CD14-positive monocyte (primary cell): ENCODE measurements at regions not wholly inside any gene's neighbourhood (a gene's known extent, or its start where the extent isn't known, plus 50 kb on each side); places are given as distances from the start of the nearest gene placed in this dataset.

Source experiments
- DNase-seq, 3 donors: peaks; one replicate each; pipeline ENCODE4 v3.0.0-alpha.2; 2011 to 2022
- H2AFZ ChIP-seq: 2 replicates; pipeline ENCODE4 v1.6.0; 2012; ENCODE audit warnings: mild to moderate bottlenecking, low read depth, low read length, inconsistent platforms; ENCODE audit not compliant: insufficient read depth, poor library complexity, severe bottlenecking
- H3K27ac ChIP-seq, 2 donors: 1 replicate in 1 of 2; 2 replicates in 1 of 2; pipeline ENCODE4 v1.5.1; 2012 to 2013; ENCODE audit warnings: low read length in 2 of 2, control low read depth in 1 of 2, inconsistent platforms in 1 of 2, low read depth in 1 of 2, mild to moderate bottlenecking in 1 of 2
- H3K27me3 ChIP-seq, 2 donors: one replicate each; pipeline versions ENCODE4 v1.6.0 to v1.6.1; 2011 to 2013; ENCODE audit warnings: low read length in 2 of 2; ENCODE audit not compliant: control insufficient read depth in 2 of 2, insufficient read depth in 2 of 2
- H3K36me3 ChIP-seq, 2 donors: replicated peaks in 1 of 2; 1 replicate in 1 of 2; 2 replicates in 1 of 2; pipeline versions ENCODE4 v1.5.1 to v1.6.1; 2012 to 2013; ENCODE audit warnings: low read length in 2 of 2, control low read depth in 1 of 2, inconsistent platforms in 1 of 2, mild to moderate bottlenecking in 1 of 2; ENCODE audit not compliant: insufficient read depth in 2 of 2, control insufficient read depth in 1 of 2
- H3K4me1 ChIP-seq, 2 donors: 1 replicate in 1 of 2; 2 replicates in 1 of 2; pipeline versions ENCODE4 v1.5.1 to v1.6.1; 2012 to 2013; ENCODE audit warnings: low read length in 2 of 2, control low read depth in 1 of 2, inconsistent platforms in 1 of 2, mild to moderate bottlenecking in 1 of 2, moderate library complexity in 1 of 2; ENCODE audit not compliant: insufficient read depth in 2 of 2, control insufficient read depth in 1 of 2
- H3K4me2 ChIP-seq: replicated peaks from 2 replicates; pipeline ENCODE3; 2012; ENCODE audit warnings: low read length, moderate library complexity, mild to moderate bottlenecking; ENCODE audit not compliant: poor library complexity, severe bottlenecking; ENCODE audit errors: extremely low read depth
- H3K4me3 ChIP-seq, 3 experiments: fragments of 200-600 bp in 1 of 3; sonication (generic) in 1 of 3; replicated peaks in 1 of 3; 1 replicate in 2 of 3; 2 replicates in 1 of 3; pipeline ENCODE4 v1.5.1; 2011 to 2013; ENCODE audit warnings: low read length in 3 of 3, mild to moderate bottlenecking in 3 of 3, control low read depth in 2 of 3, low read depth in 2 of 3, inconsistent platforms in 1 of 3, moderate library complexity in 1 of 3
- H3K79me2 ChIP-seq: 2 replicates; pipeline ENCODE4 v1.6.0; 2012; ENCODE audit warnings: mild to moderate bottlenecking, control low read depth, inconsistent platforms, low read length, moderate library complexity; ENCODE audit not compliant: insufficient read depth
- H3K9ac ChIP-seq: 2 replicates; pipeline ENCODE4 v1.6.0; 2017; ENCODE audit warnings: low read length, mild to moderate bottlenecking; ENCODE audit not compliant: insufficient read depth, poor library complexity, severe bottlenecking
- H3K9me3 ChIP-seq, 2 donors: replicated peaks in 1 of 2; 1 replicate in 1 of 2; 2 replicates in 1 of 2; pipeline versions ENCODE4 v1.5.1 to v1.6.1; 2012 to 2013; ENCODE audit warnings: low read length in 2 of 2, control low read depth in 1 of 2; ENCODE audit not compliant: control insufficient read depth in 1 of 2, insufficient read depth in 1 of 2
- H4K20me1 ChIP-seq: 2 replicates; pipeline ENCODE4 v1.6.0; 2012; ENCODE audit warnings: mild to moderate bottlenecking, low read length, control low read depth, moderate library complexity; ENCODE audit not compliant: insufficient read depth
- H3K27ac Mint-ChIP-seq, 7 donors: one replicate each; pipeline ENCODE4 v1.8.0; 2020; ENCODE audit warnings: mild to moderate bottlenecking in 7 of 7, mixed read lengths in 7 of 7, moderate library complexity in 6 of 7, inconsistent platforms in 2 of 7
- H3K27me3 Mint-ChIP-seq, 3 donors: one replicate each; pipeline ENCODE4 v1.8.0; 2021 to 2022; ENCODE audit warnings: low read depth in 3 of 3, mild to moderate bottlenecking in 3 of 3, mixed read lengths in 3 of 3, moderate library complexity in 3 of 3, inconsistent platforms in 1 of 3
- H3K36me3 Mint-ChIP-seq, 2 donors: one replicate each; pipeline ENCODE4 v1.8.0; 2020; ENCODE audit warnings: mixed read lengths in 2 of 2, inconsistent platforms in 1 of 2, mild to moderate bottlenecking in 1 of 2
- H3K4me1 Mint-ChIP-seq: one replicate; pipeline ENCODE4 v1.8.0; 2020; ENCODE audit warnings: mild to moderate bottlenecking, mixed read lengths
- H3K4me3 Mint-ChIP-seq, 2 donors: one replicate each; pipeline ENCODE4 v1.8.0; 2020; ENCODE audit warnings: mild to moderate bottlenecking in 2 of 2, mixed read lengths in 2 of 2, moderate library complexity in 1 of 2
- H3K9me3 Mint-ChIP-seq, 7 donors: one replicate each; pipeline ENCODE4 v1.8.0; 2020 to 2022; ENCODE audit warnings: mixed read lengths in 7 of 7, mild to moderate bottlenecking in 6 of 7, moderate library complexity in 6 of 7, inconsistent platforms in 2 of 7
- CTCF ChIP-seq: fragments of 200-600 bp; IDR thresholded peaks from one replicate; pipeline ENCODE4 v1.8.0; 2022; ENCODE audit warnings: antibody characterized with exemption, mild to moderate bottlenecking
- WGBS: methylation state at CpG from one replicate; pipeline ENCODE4 v1.1.5; 2013; ENCODE audit warnings: missing lambda C conversion rate; ENCODE audit not compliant: insufficient coverage; 5-methylcytosine and 5-hydroxymethylcytosine counted together
- intact Hi-C, 2 donors: fragments of 100-400 bp; cut with micrococcal nuclease; formaldehyde crosslinking; loops; one replicate each; pipeline versions ENCODE4 v1.15.0 to v1.15.1; 2023

DNA sequence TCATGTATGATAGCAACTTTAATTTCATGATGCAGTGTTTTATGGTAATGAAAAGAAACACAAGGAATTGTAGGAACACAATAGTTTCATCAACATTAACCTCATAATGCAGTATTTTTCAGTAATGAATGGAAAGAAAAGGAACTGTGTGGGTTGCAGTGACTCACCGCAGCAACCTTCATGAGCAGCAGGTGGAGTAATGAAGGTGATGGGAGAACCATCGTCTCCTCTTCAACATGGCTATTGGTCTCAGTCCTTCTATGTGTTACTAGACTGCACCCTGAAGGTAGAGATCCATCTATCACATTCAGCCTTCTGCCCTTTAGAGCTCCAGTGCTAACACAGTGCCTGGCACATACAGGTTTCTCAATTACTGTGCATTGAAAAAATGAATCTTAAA lies 58.0 kb downstream of the TMEM215 start:
- Mint-ChIP-seq H3K9me3 (peaks cover 0 to 8% (median 2%) of the 10 kb centered on the region in 7 donors), H3K4me1 (no peaks in the 10 kb centered on the region), H3K27ac (no peak overlapping the region), H3K36me3 (no peaks in the 10 kb centered on the region), H3K27me3 (peaks cover 6 to 26% (median 12%) of the 10 kb centered on the region in 3 donors), H3K4me3 (no peak overlapping the region)
- Histone ChIP-seq H3K4me3 (no peak overlapping the region), H3K4me1 (no peaks in the 10 kb centered on the region), H3K27me3 (peaks cover 2 to 4% of the 10 kb centered on the region in 2 donors), H3K4me2 (no peak overlapping the region), H3K9ac (no peak overlapping the region), H2AFZ (no peak overlapping the region), H3K79me2 (no peaks in the 10 kb centered on the region), H3K9me3 (no peaks in the 10 kb centered on the region), H3K36me3 (no peaks in the 10 kb centered on the region), H4K20me1 (no peaks in the 10 kb centered on the region), H3K27ac (no peak overlapping the region)
- intact Hi-C loops = no loop called here
- no peak for TF ChIP-seq CTCF
- no peak for DNase-seq
- WGBS = no CpG with 5 or more reads among the region's 2 CpGs

- no peaks in the 10 kb centered on the region for H3K36me3 ChIP-seq
- WGBS = no CpG with 5 or more reads among the region's 1 CpG
- H3K4me1 Mint-ChIP-seq = peaks cover 4% of the 10 kb centered on the region
- no peak overlapping the region for H3K4me3 ChIP-seq
- DNase-seq = no peak
- no peaks in the 10 kb centered on the region for H3K79me2 ChIP-seq
- H4K20me1 ChIP-seq = no peaks in the 10 kb centered on the region
- intact Hi-C loops = no loop called here
- no peak overlapping the region for H3K27ac ChIP-seq
- H3K4me2 ChIP-seq = no peak overlapping the region
- H3K4me3 Mint-ChIP-seq = no peak overlapping the region
- H3K27me3 Mint-ChIP-seq = peaks cover 4 to 25% (median 16%) of the 10 kb centered on the region in 3 donors
- H2AFZ ChIP-seq = no peak overlapping the region
- no peak overlapping the region for H3K9ac ChIP-seq
- no peak overlapping the region for H3K27ac Mint-ChIP-seq
- no peaks in the 10 kb centered on the region for H3K36me3 Mint-ChIP-seq
- TF ChIP-seq CTCF = no peak
- H3K4me1 ChIP-seq = no peaks in the 10 kb centered on the region
- peaks cover 2 to 3% of the 10 kb centered on the region in 2 donors for H3K27me3 ChIP-seq
- H3K9me3 ChIP-seq = no peaks in the 10 kb centered on the region
- peaks cover 2 to 11% (median 4%) of the 10 kb centered on the region in 7 donors for H3K9me3 Mint-ChIP-seq
These were observed 60.0 kb downstream of the TMEM215 start for GRCh38 chr9:32843295-32843694.
